NCI-H146 treated with DMSO at 0.1 percent for 48 hours (cell line): ENCODE measurements at regions not wholly inside any gene's neighbourhood (a gene's known extent, or its start where the extent isn't known, plus 50 kb on each side); places are given as distances from the start of the nearest gene placed in this dataset.

ENCODE experiments used
- DNase-seq: peaks from one replicate; lab custom pipeline; 2025; ENCODE audit not compliant: unreplicated experiment; lab: John Stamatoyannopoulos, UW

GRCh38 chrX:9312922-9313867, 151.7 kb upstream of the TBL1X start:
- DNase-seq, result no peak

- DNase-seq, result no peak
Observed at GRCh38 chrX:9315086-9315485, 149.8 kb upstream of the TBL1X start.

DNA sequence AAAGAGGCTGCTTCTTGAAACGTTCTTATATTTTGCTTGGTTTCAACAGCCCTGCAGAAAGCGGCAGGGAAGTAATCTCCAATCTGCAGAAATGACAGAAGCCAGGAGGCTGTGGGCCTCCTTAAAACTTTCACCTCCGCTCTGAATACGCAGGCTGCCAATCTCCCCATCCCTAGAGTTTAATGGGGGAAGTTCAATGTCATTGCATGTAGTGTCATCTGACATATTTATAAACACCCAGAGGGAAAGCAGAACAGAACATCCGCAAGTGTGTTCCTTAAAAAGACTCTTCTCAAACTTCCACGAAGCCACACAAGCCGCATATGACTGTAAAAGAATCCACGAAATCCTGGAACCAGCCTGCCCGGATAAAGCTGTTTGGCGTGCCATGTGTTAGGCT, 148.8 kb upstream of the TBL1X start:
- no peak for DNase-seq

GRCh38 chrX:9317176-9317575, 147.7 kb upstream of the TBL1X start:
- no peak for DNase-seq

GRCh38 chrX:9318213-9318612, 146.6 kb upstream of the TBL1X start:
- no peak for DNase-seq

- peak; percentile 7 for DNase-seq
Observed at GRCh38 chrX:9318766-9319165, 146.1 kb upstream of the TBL1X start.

- DNase-seq, result no peak
Observed at GRCh38 chrX:9320940-9321339, 143.9 kb upstream of the TBL1X start.

GRCh38 chrX:9324676-9325075, 140.2 kb upstream of the TBL1X start:
- DNase-seq, result no peak

DNA sequence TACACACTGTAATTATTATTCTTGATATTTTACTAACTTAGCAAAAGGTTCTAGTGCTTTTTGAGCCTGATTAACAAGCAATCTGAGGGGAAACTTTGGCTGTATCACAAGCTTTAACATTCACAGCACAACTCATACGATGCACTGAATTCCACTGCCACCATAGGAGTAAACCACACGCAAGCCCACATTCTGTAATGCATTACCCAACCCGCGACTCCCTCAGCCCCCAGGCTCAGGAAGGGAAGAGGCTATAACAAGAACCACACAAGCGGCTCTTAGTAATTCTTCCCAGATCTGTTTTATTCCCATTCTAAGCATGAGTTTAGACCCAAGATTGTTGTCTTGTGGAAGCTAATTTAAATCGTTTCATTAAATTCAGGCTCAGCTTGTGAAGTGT, 138.5 kb upstream of the TBL1X start:
- no peak for DNase-seq

GRCh38 chrX:9327086-9327746, 137.6 kb upstream of the TBL1X start:
- DNase-seq, result no peak

- no peak for DNase-seq
Observed at GRCh38 chrX:9327747-9328145, 137.1 kb upstream of the TBL1X start.

GRCh38 chrX:9329056-9329455, 135.8 kb upstream of the TBL1X start:
- no peak for DNase-seq

GRCh38 chrX:9330249-9330982, 134.4 kb upstream of the TBL1X start:
- no peak for DNase-seq

- DNase-seq, result no peak
Observed at GRCh38 chrX:9333873-9334560, 130.8 kb upstream of the TBL1X start.

DNA sequence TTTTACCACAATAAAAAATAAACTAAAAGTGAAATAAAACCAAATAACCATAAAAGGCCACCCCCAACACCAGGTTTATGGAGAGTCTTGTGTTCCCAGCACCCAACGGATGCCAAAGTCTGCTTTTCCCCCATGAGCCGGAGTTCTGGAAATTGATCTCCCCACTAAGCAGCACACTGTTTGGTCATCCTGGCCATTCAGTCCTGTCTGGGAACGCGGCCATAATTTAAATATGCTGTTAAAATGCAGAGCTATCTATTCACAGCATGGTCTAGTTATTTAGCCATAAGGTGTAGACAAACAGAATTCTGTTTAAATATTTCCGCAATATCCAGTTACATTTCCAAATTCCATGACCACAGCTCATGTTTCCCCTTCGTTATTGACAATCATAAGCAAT, 129.6 kb upstream of the TBL1X start:
- DNase-seq, result no peak

DNA sequence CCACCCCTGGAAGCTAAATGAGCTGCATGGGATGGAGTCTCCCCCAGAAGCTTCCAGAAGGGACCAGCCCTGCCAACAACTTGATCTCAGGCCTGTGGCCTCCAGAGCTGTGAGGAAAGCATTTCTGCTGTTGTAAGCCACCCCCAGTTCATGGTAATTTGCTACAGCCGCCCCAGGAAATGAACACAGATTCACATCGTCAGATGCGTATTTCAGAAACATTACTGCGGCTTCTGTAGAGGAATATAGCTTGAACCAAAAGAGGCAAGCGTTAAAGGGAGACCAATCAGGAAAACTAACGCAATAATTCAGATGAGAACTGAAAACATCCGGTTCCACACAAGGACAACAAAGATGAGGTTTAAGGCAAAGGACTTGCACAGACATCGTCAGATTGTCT, 128.4 kb upstream of the TBL1X start:
- DNase-seq, result no peak

GRCh38 chrX:9337046-9337445, 127.8 kb upstream of the TBL1X start:
- DNase-seq, result no peak

DNA sequence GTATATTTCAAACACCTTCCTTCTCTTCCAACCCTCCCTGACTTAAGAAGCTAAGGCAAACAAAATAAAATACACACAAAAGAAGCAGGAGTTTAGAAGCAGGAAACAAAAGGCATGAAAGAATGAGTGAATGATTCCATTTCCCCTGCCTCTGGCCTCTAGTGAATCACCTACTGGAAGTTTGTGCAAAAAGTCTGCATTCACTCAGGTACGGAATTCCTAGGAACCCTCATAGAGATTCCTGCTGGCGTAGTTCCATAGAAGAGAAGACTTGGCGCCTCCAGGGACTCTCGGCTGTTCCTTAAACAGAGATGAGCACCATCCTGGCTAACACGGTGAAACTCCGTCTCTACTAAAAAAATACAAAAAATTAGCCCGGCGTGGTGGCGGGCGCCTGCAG, 125.9 kb upstream of the TBL1X start:
- DNase-seq, result no peak

GRCh38 chrX:9339603-9340491, 125.0 kb upstream of the TBL1X start:
- DNase-seq, result no peak

- no peak for DNase-seq
Observed at GRCh38 chrX:9340598-9341290, 124.1 kb upstream of the TBL1X start.
